ENCODE measurements at regions not wholly inside any gene's neighbourhood (a gene's known extent, or its start where the extent isn't known, plus 50 kb on each side); places are given as distances from the start of the nearest gene placed in this dataset.
"Not testable (repeated sequence)": the region's sequence is repeated elsewhere in the genome, so short reads cannot be mapped to it uniquely, and the experiment has no call there.

DNA sequence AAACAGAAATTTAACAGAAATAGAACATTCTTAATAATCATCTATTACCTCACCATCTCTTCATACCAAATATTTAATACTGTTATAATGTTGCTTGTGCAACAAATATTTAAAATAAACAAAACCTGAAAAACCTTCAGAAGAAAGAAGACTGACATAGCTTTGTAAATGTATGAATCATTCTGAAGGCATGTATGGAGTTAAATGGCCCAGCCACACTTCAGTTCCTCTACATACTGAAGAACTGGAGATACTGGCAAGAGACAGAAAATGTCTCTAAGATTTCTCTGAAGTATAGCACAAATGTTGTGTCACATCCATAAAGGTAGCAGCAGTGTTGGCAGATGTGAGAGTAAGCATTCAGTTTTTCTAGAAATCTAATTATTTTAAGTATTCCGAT, 275.3 kb upstream of the FGF13 start:
- no peak for DNase-seq
- Histone ChIP-seq H3K27me3 (no peaks in the 10 kb centered on the region), H3K36me3 (no peaks in the 10 kb centered on the region), H3K9me3 (no peaks in the 10 kb centered on the region), H3K4me3 (ENCODE audit: low read depth, low read length) (no peak overlapping the region), H3K4me1 (no peaks in the 10 kb centered on the region)
- TF ChIP-seq, protein P1, sequence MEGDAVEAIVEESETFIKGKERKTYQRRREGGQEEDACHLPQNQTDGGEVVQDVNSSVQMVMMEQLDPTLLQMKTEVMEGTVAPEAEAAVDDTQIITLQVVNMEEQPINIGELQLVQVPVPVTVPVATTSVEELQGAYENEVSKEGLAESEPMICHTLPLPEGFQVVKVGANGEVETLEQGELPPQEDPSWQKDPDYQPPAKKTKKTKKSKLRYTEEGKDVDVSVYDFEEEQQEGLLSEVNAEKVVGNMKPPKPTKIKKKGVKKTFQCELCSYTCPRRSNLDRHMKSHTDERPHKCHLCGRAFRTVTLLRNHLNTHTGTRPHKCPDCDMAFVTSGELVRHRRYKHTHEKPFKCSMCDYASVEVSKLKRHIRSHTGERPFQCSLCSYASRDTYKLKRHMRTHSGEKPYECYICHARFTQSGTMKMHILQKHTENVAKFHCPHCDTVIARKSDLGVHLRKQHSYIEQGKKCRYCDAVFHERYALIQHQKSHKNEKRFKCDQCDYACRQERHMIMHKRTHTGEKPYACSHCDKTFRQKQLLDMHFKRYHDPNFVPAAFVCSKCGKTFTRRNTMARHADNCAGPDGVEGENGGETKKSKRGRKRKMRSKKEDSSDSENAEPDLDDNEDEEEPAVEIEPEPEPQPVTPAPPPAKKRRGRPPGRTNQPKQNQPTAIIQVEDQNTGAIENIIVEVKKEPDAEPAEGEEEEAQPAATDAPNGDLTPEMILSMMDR (IDR thresholded peaks at IDR 0.05; ENCODE audit: low read depth, low read length): no peak

DNA sequence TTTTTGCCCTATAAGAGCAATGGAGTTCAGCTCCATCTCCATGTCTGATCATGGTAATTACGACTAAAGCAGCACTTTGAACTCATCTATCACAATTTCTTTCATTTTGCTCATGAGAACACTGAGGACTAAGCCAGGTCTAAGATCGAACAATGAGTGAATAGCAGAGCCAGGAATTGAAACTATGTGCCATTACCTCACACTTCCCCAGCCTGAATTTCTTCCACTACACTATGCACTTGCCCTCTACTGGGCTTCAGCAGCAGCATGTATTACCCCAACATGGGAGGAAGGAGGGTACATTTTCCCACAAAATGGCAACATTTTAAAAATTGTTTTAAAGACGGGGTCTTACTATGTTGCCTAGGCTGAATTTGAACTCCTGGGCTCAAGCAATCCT, 274.7 kb upstream of the FGF13 start:
- no peak overlapping the region for H3K4me3 ChIP-seq (ENCODE audit: low read depth, low read length)
- no peaks in the 10 kb centered on the region for H3K36me3 ChIP-seq
- TF ChIP-seq, protein P1 (IDR thresholded peaks at IDR 0.05; ENCODE audit: low read depth, low read length): no peak
- no peaks in the 10 kb centered on the region for H3K9me3 ChIP-seq
- no peaks in the 10 kb centered on the region for H3K27me3 ChIP-seq
- DNase-seq: no peak
- no peaks in the 10 kb centered on the region for H3K4me1 ChIP-seq

DNA sequence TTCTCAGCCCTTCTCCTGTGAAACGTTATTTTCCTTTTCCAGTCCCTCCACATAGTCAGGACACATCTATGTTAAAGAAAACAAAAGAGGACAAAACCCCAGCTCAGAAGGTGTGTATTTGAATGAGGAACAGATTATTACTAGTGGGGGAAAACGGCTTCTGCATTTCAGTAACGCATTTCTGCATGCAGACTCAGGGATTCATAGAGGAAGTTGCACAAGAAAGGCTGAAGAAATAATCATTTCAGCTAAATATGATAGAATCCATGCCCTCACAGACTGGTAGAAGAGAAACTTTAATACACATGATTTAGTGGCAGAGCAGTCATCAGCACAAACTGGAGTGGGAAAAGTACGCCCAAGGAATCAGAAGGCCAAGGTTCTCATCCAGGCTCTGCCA, 270.8 kb upstream of the FGF13 start:
- Histone ChIP-seq H3K27me3 (no peaks in the 10 kb centered on the region), H3K36me3 (no peaks in the 10 kb centered on the region), H3K4me3 (ENCODE audit: low read depth, low read length) (no peak overlapping the region), H3K4me1 (no peaks in the 10 kb centered on the region), H3K9me3 (no peaks in the 10 kb centered on the region)
- TF ChIP-seq, protein P1 (IDR thresholded peaks at IDR 0.05; ENCODE audit: low read depth, low read length): no peak
- no peak for DNase-seq

DNA sequence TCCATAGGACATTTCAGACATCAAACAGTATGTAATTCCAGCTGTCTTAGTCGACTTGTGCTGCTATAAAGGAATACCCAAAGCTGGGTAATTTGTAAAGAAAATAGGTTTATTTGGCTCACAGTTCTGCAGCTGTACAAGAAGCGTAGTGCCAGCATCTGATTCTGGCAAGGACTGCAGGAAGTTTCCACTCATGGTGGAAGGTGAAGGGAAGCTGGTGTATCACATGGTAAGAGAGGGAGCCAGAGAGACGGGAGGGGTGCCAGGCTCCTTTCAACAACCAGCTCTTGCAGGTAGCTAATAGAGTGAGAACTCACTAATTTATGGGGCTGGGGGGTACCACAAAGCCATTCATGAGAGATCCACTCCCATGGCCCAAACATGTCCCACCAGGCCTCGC, 253.0 kb upstream of the FGF13 start:
- TF ChIP-seq, protein P1 (IDR thresholded peaks at IDR 0.05; ENCODE audit: low read depth, low read length): no peak
- Histone ChIP-seq H3K4me3 (ENCODE audit: low read depth, low read length) (no peak overlapping the region), H3K36me3 (no peaks in the 10 kb centered on the region), H3K4me1 (no peaks in the 10 kb centered on the region), H3K27me3 (no peaks in the 10 kb centered on the region), H3K9me3 (no peaks in the 10 kb centered on the region)
- no peak for DNase-seq

DNA sequence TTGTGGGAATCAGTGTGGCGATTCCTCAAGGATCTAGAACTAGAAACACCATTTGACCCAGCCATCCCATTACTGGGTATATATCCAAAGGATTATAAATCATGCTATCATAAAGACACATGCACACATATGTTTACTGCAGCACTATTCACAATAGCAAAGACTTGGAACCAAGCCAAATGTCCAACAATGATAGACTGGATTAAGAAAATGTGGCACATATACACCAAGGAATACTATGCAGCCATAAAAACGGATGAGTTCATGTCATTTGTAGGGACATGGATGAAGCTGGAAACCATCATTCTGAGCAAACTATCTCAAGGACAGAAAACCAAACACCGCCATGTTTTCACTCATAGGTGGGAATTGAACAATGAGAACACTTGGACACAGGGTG, 250.9 kb upstream of the FGF13 start:
- DNase-seq: not testable (repeated sequence)

DNA sequence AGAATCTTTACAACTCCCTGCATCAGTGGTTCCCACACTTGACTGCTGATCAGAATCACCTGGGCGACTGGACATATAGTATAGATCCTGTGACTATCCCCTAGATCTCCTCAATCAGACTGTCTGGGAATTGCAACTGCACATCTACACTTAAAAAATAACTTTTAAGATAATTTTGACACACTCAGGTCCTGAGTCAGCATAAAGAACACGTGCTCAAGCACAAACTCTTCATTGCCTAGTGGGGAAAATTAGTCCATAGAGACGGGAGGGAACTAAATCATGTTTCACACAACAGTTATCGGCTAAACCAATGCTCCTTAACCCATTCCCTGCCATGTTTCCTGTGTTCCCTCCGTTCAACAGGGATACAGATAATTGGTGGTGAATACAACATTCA, 243.5 kb upstream of the FGF13 start:
- Histone ChIP-seq H3K36me3 (no peaks in the 10 kb centered on the region), H3K4me3 (ENCODE audit: low read depth, low read length) (no peak overlapping the region), H3K4me1 (no peaks in the 10 kb centered on the region), H3K27me3 (no peaks in the 10 kb centered on the region), H3K9me3 (no peaks in the 10 kb centered on the region)
- DNase-seq: no peak
- TF ChIP-seq, protein P1 (IDR thresholded peaks at IDR 0.05; ENCODE audit: low read depth, low read length): no peak

More for the DNA sequence above, 250.9 kb upstream of the FGF13 start:
- not testable (repeated sequence) for H3K4me3 ChIP-seq (ENCODE audit: low read depth, low read length); H3K36me3 ChIP-seq; H3K9me3 ChIP-seq; H3K27me3 ChIP-seq; H3K4me1 ChIP-seq

DNA sequence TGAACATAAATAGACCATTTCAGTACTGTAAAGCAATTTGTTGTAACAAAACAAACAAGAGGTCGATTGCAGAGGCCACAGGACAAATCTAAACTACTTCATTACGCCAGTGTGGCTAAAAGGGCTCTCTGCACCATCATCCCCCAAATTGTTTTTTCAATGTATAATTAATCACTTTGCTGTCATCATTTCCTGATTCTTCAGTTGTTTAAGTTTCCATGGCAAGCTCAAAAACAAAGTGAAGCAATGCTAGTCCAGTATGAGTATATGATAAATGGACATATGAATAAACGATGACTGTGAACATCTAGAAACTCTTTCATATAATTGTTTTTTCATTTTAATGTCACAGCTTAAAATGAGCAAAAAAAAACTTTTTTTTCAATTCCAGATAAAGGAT, 235.4 kb upstream of the FGF13 start:
- no peak overlapping the region for H3K4me3 ChIP-seq (ENCODE audit: low read depth, low read length)
- H3K27me3 ChIP-seq: no peaks in the 10 kb centered on the region
- H3K36me3 ChIP-seq: no peaks in the 10 kb centered on the region
- H3K4me1 ChIP-seq: no peaks in the 10 kb centered on the region
- DNase-seq: no peak
- H3K9me3 ChIP-seq: no peaks in the 10 kb centered on the region
- TF ChIP-seq, protein P1 (IDR thresholded peaks at IDR 0.05; ENCODE audit: low read depth, low read length): no peak

Data from BE2C (cell line).